Skeletal muscle cell (primary cell): ENCODE measurements at regions not wholly inside any gene's neighbourhood (a gene's known extent, or its start where the extent isn't known, plus 50 kb on each side); places are given as distances from the start of the nearest gene placed in this dataset.

Source experiments
- DNase-seq: peaks from one replicate; pipeline ENCODE4 v3.0.0-alpha.2; 2010; ENCODE audit warnings: low read depth
- H3K4me3 ChIP-seq: 2 replicates; pipeline ENCODE4 v1.5.1; 2011; ENCODE audit warnings: low read depth, mild to moderate bottlenecking, control low read depth, low read length, moderate library complexity

DNA sequence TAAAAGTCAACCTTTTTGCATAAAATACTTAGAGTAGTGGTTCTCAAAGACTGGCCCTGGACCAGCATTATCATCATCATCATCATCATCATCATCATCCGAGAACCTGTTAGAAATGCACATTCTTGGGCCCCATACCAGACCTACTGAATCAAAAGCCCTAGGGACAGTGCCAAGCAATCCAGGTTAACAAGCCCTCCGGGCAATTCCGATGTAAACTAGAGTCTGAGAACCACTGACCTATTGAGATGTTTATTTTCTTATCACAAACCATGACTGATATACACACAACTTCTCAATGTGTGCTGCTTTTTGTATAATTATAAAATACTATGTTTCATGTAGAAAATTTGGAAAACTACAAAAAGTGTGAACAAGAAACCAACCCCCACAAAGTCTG is 133.4 kb upstream of the GATB start:
- no peak overlapping the region for H3K4me3 ChIP-seq
- no peak for DNase-seq

DNA sequence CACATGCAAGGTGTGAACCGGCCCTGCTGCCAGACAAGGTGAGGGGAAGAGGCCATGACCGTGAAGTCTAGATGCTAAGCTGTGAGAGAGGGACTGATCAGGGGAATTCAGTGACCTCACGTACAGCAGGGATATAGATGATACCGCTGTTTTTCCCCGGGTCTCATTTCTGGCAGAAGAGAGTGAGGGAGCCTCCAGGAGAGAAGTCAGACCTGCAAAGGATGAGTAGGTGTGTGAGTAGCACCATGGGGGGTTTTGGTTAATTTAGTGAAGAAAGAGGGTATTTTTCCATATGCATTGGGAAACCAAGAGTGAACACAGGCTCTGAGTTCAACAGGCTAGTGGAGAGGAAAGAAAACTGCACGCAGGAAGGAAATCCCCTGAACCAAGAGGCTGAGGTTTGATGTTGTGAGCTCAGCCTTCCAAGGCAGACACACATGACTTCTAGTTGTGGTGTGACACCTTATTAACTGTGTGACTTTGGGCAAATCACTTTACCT is 127.6 kb upstream of the GATB start:
- no peak overlapping the region for H3K4me3 ChIP-seq
- no peak for DNase-seq

DNA sequence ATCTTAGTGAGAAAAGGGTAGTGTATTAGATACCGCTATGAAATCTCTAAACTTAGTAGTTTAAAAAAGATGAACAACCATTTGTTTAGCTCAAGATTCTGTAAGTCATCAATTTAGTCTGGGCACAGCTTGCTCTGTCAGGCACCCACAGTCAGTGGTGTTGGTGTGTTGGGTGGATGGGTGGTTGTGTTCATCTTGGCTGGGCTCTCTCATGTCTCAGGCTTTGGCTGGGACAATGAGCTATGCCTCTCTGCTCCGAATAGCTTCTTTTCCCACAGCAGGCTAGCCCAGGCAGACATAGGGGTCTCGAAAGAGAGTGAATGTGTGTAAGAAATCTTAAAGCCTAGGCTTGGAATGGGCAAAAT is 127.0 kb upstream of the GATB start:
- no peak overlapping the region for H3K4me3 ChIP-seq
- no peak for DNase-seq

DNA sequence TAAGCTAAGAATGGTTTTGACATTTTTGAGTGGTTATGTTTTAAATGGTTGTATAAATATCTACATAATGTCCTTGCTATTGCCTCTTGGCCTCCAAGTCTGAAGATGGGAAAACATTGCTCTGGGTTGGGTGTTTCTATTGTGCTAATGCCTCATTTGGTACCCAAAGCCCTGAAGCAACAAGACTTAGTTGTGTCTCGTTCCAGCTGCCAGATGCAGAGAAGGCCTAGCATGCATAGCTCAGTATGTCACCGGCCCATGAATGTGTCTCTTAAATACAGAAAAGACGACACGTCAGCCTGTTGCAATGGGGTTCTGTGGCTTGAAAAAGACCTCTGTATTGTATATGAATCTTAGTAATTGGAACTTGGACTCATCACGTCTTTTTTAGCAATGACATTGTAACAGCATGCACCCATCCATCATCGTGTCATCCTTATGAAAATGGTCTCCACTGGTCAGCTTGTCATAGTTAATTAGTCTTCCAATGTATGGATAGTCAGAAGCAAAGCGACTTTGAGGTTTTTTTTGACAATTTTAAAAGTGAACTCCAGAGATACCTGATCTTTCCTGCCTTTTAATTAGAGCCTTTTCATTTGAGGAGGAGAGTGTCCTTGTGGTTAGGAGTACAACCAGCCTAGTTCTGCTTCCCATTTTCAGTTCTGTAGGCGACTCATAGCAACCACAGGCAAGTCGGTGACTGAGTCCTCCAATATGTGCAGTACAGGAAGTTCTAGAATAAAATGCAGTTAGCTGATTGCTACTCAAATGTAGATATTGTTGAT is 126.4 kb upstream of the GATB start:
- peak; percentile 31 for DNase-seq
- H3K4me3 ChIP-seq: no peak overlapping the region

DNA sequence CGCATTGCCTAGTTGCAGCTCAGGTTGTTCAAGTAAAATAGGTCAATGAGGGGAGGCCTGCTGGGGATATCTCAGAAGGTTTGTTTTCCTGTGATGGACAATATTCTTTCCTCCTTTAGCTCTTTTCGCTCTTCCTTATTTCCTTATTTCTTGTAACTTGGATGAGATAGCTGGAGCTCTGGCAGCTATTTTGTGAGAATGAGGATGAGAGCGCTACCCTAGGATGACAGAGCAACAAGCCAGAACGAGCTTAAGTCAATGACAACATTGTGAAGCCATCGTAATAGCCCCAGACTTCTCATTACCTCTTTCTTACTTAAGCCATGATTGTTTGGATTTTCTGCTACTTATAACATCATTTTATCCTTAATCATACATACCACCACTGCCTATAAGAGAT is 124.3 kb upstream of the GATB start:
- no peak overlapping the region for H3K4me3 ChIP-seq
- DNase-seq: no peak

DNA sequence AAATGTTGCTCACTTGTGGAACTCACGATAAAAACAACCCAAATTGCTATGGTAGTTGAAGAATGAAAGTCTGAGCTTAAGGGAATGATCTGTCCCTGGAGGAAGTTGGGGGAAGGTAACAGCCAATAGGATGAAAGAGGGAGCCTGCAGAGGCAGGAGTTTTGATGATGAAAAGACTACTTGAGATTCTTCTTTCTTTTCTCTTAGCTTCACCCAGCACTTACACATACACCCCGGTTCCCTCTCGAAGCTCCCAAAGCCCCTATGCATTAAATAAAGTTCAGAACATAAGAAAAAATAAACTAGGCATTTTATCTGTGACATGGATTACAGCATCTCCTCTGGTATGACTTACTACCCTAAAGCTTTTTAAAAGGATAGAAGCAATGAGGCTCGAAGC is 122.9 kb upstream of the GATB start:
- no peak overlapping the region for H3K4me3 ChIP-seq
- no peak for DNase-seq

DNA sequence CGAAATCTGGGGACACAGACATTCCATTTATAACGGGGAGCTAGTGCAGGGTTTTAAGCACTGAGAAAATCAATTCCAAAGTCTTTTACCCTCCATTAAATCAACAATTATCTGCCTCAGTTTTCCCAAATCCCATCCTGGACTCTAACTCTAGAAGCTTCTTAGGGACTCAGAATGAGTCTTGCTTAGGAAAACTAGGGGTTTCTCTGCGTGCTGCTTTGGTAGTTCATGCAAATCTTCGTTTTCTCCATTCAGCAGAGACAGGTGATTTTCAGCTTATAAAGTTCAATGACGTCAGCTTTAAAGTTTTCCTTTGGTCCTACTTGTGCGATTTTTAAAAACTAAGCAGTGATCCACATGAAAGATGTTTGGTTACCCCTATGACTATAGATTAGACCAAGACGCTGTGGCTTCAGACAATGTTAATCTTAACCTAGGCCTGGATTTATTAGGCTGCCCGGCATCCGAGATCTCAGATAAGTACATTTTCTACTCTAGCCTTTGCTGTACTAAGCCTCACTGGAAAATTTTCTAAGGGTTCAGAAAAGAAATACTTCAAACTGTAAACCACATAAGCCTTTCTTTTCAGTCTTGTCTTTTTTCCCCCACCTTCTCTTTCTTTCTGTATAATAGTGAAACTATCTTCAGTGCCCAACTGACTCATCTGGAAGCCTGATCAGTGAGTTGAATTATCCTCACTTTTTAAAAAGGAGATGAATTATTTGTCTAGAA is 121.4 kb upstream of the GATB start:
- no peak overlapping the region for H3K4me3 ChIP-seq

DNA sequence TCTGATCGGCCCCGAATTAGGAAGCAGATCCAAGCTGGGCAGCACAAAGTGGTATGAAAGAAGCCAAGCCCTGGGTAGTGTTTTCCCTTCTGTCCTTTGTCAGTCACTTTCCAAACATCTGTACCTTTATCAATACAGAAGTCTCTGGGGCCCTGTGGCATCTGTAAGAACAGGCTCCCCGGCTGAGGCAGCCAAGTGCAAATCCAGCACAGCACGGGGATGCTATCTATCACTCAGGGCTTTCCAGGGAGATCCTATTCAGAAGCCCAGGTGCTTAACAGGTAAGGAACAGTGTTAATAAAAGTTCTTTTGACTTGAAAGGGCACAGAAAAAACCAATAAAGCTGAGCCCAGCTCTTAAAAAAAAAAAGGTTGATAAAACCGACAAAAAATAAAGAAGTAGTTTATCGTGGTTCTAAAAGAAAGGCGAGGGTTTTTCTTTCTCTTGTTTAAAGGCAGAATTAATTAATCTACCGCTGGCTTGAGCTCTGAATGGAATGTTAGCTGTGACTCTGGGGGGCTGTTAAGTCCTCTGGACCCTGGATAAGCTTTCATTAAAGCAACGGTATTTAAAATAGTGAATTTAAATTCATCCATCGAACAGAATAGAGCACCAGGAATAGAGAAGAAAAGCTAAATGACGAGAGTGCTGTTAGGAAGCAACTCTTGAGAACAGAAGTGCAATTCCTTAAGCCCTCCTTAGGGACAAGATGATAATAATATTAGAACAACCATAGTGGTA is 119.1 kb upstream of the GATB start:
- no peak for DNase-seq
- H3K4me3 ChIP-seq: no peak overlapping the region

More for the DNA sequence above, 121.4 kb upstream of the GATB start:
- no peak for DNase-seq

DNA sequence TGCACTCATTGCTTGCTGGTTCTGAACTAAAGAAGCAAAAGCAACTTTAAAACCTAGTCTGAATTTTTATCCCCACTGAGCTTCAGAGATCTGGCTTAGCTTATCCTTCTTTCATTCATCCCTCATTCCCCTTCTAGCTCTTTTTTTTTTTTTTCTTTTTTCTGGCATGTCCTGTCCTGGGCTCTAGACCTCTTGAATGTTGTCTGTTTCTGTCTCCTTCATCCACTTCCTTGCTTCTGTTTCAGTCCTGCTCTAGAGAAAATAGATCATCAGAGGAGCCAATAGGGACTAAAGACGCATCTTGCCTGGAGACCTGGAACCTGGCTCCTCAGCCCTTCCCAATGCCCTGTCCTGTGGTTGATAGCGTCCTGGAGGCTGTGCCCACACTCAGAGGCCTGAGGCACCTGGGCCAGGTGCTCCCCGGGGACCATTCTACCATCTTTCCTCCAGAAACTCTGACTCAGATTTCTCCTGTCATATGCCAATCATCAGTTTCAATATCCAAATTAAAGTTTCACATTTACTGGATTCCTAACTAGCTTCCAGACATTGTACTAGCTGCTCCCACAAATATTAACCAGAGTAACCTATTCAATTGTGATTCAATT is 115.7 kb upstream of the GATB start:
- no peak for DNase-seq
- H3K4me3 ChIP-seq: no peak overlapping the region

DNA sequence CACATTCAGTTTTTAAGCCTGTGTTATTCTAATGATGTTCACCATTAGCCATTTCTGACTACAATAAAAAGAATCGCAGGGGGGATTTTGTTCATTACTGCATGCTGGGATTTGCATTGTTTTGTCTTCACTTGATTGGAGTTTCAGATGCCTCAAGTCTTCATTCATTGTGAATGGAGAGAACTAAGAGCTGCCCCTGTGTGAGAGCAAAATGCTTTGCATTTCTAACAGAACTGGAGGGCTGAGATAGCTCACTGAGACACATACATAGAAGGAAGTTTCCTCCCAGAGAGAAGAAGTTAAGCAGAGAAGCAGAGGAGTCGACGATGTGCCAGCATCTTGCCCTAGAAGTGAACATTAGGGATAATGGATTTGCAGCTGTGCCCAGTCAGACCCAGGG is 113.5 kb upstream of the GATB start:
- no peak for DNase-seq
- H3K4me3 ChIP-seq: no peak overlapping the region

DNA sequence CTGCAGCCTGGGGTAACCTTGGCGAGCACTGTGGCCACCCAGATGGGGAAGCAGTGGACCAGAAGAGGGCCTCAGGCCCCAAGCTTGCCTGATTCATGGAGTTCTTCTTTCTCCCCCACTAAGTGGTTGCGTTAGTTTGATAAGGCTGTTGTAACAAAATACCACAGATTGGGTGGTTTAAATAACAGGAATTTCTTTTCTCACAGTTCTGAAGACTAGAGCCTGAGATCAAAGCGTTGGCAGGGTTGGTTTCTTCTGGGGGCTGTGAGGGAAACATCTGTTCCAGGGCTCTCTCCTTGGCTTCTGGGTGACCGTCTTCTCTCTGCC is 105.7 kb upstream of the GATB start:
- H3K4me3 ChIP-seq: no peak overlapping the region
- DNase-seq: no peak

DNA sequence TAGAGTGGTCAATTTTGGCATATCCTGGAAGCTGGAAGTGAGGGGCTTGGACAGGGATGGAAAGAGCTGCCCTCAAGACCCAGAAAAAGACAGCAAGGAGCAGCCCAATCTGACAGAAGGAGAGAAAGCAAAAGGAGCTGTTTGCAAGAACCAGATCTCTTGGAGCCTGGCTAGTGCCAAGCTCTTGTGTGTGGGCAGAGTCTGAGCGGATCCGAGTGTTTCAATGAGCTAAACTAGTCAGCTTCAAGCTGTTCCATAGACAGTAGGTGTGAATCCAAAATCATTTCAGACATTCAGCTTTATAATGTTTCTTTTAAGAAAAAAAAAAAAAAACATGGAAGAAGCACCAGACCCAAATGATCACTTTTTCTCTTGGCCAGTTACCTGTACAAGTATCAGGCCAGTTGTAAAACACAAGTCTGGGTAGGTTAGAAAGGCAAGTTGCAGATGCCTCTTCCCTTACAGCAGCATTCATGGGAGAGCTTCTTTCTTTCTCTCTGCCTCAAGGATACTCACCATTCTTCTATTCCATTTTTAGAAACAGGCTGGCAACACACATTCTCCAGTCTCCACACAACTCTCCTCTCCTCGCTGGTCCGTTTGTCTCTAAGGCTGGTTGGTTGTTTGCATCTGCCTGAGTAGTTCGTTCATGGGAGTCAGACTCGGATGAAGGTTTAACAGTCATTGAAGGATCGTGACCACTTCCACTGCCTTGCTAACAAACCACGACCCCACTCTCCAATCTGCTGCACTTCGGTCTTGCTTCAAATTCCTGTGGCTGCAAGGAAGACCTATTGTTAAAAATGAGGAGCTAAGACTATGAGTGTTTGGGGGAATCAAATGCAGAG is 105.2 kb upstream of the GATB start:
- H3K4me3 ChIP-seq: no peak overlapping the region
- DNase-seq: no peak

DNA sequence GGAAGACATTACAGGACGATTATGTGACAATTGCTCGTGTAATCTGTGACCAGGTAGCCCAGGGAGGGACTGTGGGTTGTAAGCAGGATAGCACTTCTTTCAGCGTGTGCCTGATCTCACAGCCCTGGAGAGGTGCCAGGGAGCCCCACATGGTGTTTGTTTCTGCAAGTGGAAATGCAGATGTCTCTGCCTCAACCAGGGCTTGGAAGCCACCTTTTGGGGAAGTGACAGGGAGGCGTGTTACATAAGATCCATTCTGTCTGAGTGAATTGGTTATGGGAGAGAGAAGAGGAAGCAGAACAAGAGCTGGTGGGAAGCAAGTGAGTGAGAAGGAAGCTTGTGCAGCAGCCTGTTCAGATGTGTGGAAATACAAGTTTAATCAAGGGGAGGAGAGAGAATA is 104.5 kb upstream of the GATB start:
- H3K4me3 ChIP-seq: no peak overlapping the region
- no peak for DNase-seq

DNA sequence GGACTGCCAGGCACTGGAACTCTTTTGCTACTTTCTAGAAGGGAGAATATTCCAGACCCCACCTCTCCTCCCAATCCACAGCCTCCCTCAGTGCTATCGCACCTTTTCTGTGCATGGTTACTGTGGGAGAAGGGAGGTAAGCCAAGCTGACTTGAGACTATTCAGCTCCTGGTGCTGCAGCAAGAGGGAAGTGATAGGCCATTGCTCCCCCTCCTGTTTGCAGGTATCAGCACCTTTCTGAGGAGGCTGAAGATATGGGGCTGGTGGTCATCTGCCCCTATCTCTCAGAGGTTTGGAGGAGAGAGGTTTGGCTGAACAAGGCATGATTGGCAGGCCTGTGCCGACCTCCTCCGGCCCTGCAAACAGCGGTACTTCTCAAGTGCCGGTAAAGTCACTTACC is 103.3 kb upstream of the GATB start:
- DNase-seq: no peak
- no peak overlapping the region for H3K4me3 ChIP-seq

DNA sequence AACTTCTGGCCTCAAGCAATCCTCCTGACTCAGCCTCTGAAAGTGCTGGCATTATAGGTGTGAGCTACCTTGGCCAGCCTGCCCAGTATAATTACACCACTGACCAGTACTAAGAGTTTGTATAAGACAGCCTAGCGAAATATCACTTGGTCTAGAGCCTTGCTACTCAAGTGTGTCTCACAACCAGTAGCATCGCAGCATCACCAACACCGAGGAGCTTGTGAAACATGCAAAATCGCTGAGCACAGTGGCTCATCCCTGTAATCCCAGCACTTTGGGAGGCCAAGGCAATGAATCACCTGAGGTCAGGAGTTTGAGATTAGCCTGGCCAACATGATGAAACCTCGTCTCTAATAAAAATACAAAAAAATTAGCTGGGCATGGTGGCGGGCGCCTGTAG is 102.0 kb upstream of the GATB start:
- DNase-seq: no peak
- H3K4me3 ChIP-seq: no peak overlapping the region

DNA sequence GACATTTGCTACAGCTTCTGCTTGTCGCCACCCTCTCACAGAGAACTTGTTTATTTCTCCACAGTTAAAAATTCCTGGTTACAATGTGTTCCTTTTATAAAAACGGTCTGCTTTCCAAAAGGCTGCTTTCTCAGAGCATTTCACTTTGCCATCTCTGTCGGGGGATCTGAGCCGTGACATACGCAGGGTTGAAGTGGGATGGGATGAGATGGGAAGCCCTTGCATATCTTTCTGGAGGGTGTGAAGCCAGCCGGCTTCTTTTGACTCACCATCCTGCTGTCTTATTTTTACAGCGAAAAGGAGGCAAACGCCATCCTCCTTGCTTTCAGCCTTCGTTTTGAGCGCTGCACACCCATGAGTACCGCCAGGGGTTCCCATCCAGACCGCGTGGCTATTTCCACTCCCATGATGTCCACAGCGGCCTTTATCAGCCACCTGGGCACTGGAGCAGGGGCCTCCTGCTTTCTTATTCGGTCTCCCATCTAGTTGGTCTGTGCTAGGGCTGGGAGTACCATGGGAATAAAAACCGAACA is 99.8 kb upstream of the GATB start:
- no peak overlapping the region for H3K4me3 ChIP-seq
- no peak for DNase-seq

DNA sequence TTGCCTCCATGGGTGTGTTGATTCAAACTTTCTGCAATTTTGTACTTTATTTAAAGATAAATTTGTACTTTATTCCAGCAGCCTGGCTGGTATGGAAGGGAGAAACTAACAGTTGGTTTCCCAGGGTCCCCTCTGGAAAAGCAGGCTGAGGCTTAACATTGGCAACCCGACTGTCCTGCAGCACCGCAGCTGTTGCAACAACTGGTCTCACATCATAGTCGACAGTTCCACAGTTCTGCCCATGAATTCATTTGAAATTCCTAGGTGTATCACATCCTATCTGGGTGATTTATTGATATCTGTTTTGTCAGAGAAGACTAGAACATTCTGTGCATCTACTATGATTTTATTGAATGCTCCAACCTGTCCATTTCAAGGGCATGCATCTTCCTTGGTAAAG is 98.8 kb upstream of the GATB start:
- H3K4me3 ChIP-seq: no peak overlapping the region
- DNase-seq: no peak

DNA sequence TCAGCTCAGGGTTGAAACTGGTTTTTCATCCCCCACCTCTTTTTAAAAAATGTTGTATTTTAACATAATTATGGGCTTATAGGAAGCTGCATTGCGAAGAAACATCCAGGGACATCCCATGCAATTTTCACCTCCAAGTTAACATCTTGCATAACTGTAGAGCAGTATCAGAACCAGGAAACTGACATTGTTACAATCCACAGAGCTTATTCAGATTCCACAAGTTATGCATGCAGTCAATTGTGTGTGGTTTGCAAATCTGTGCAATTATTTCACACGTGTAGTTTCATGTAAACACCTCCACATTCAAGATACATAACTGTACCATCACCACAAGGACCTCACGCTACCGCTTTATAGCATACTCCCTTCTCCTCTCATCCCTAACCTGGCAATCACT is 97.5 kb upstream of the GATB start:
- H3K4me3 ChIP-seq: no peak overlapping the region
- no peak for DNase-seq

DNA sequence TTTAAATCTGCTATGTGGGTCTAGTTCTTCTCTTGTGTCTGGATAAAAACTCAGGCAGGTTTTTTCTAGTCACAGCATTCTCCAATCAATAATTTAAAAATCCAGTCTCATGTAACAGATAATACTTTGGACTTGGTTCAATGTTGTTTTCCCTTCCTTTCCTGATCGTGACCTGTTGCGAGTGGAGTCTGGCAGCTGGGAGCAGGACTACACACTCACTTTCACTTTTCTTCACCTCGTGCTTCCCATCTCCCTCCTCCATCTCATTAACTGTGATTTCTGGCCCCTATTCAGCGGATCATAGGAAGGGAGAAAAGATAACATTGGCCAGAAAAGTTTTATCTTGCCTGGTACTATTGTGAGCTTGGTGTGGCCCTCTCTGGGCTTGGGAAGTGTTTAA is 96.6 kb upstream of the GATB start:
- no peak overlapping the region for H3K4me3 ChIP-seq
- no peak for DNase-seq
